ENCODE measurements at regions not wholly inside any gene's neighbourhood (a gene's known extent, or its start where the extent isn't known, plus 50 kb on each side); places are given as distances from the start of the nearest gene placed in this dataset.

DNA sequence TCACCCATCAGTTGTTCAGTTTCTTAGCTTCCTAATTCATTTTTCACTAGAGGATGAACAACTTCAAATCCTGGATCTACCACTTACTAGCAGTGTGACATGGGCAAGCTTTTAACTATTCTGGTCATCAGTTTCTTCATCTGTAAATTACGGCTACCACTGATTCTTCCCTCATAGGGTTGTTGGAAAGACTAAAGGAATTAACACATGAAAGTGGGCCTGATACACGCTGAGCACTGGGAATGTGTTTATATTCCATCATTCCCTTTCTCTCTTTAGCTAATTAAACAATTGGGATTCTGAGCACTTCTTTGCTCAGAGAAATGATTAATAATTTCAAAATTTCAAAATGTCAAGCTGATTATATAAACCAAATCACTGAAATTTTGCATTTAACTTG is 862.3 kb upstream of the GCFC2 start:
- no peak overlapping the region for H3K4me3 ChIP-seq (ENCODE audit: low read depth, poor library complexity, severe bottlenecking)
- intact Hi-C loops (cut with DNase I; ENCODE audit: low total_unique reads), result no loop called here
- 71 to 78% methylated on average over 2 of the region's 2 CpGs for WGBS, 2 donors
- DNase-seq (ENCODE audit: low spot score in 2 of 2), result no peak
- TF ChIP-seq, protein P1, sequence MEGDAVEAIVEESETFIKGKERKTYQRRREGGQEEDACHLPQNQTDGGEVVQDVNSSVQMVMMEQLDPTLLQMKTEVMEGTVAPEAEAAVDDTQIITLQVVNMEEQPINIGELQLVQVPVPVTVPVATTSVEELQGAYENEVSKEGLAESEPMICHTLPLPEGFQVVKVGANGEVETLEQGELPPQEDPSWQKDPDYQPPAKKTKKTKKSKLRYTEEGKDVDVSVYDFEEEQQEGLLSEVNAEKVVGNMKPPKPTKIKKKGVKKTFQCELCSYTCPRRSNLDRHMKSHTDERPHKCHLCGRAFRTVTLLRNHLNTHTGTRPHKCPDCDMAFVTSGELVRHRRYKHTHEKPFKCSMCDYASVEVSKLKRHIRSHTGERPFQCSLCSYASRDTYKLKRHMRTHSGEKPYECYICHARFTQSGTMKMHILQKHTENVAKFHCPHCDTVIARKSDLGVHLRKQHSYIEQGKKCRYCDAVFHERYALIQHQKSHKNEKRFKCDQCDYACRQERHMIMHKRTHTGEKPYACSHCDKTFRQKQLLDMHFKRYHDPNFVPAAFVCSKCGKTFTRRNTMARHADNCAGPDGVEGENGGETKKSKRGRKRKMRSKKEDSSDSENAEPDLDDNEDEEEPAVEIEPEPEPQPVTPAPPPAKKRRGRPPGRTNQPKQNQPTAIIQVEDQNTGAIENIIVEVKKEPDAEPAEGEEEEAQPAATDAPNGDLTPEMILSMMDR (IDR thresholded peaks at IDR 0.05), result no peak
- TF ChIP-seq POLR2A (IDR thresholded peaks at IDR 0.05), result no peak

DNA sequence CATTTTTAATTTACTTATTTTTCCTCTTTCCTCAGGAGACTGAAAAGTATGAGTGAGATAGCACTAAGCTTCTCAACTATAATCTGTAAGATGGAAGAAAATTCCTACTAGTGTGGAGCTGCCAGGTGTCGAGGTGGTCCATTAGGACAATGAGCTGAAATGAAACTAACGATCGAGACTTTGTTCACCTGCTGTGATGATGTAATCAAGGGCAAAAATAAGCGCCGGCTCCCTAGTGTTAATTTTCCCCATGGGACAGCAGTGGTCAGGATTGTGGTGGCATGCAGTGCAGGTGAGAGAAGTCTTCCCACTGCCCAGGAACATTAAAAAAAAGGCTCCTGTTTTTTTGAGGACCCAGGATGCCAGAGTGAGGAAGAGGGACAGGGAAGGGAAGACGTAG is 859.1 kb upstream of the GCFC2 start:
- TF ChIP-seq POLR2A (IDR thresholded peaks at IDR 0.05), result no peak
- TF ChIP-seq, protein P1 (IDR thresholded peaks at IDR 0.05), result no peak
- intact Hi-C loops (cut with DNase I; ENCODE audit: low total_unique reads), result no loop called here
- no peak for DNase-seq (ENCODE audit: low spot score in 2 of 2)
- 63 to 69% methylated on average over 6 of the region's 6 CpGs for WGBS, 2 donors
- no peak overlapping the region for H3K4me3 ChIP-seq (ENCODE audit: low read depth, poor library complexity, severe bottlenecking)

DNA sequence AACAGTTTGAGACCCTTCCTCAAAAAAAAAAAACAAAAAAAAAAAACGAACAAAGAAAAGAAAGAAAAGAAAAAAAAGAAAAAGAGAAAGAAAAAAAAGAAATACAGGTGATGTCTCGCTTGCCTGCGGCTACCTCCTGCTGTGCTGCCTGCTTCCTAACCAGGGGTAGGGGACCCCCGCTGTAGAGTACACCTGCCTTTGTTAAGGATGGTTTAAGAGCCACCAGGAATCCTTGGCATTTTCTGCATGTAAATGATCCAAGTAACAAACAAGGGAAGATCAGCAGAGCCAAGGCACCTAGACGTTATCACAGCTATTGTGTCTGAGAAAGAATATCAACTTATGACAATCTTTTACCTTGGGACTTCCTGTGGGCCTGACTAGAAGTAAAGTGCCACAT is 856.8 kb upstream of the GCFC2 start:
- TF ChIP-seq, protein P1 (IDR thresholded peaks at IDR 0.05), result no peak
- TF ChIP-seq POLR2A (IDR thresholded peaks at IDR 0.05), result no peak
- no peak overlapping the region for H3K4me3 ChIP-seq (ENCODE audit: low read depth, poor library complexity, severe bottlenecking)
- intact Hi-C loops (cut with DNase I; ENCODE audit: low total_unique reads), result no loop called here
- 81 to 82% methylated on average over 5 of the region's 5 CpGs for WGBS, 2 donors
- no peak for DNase-seq (ENCODE audit: low spot score in 2 of 2)

DNA sequence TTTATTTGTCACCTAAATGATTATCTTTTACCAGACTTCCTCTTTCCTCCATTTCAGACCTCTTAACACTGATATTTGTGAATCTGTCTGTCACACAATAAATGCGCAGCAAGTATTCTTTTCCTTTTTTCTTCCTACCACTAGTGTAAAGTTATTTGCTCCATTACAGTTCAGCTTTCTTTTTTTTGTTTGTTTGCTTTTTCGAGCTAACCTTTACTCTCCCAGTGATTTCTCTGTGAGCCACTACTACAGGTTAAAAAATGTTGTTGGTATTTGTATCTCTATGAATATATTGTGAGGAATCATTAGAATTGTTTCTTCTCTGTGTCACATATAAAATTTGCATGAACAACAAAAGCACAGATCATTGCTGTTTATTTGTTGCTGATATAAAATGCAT is 854.0 kb upstream of the GCFC2 start:
- intact Hi-C loops (cut with DNase I; ENCODE audit: low total_unique reads), result no loop called here
- WGBS, 2 donors, result 88 to 93% methylated on average over 2 of the region's 2 CpGs
- TF ChIP-seq, protein P1 (IDR thresholded peaks at IDR 0.05), result no peak
- TF ChIP-seq POLR2A (IDR thresholded peaks at IDR 0.05), result no peak
- H3K4me3 ChIP-seq (ENCODE audit: low read depth, poor library complexity, severe bottlenecking), result no peak overlapping the region
- no peak for DNase-seq (ENCODE audit: low spot score in 2 of 2)

DNA sequence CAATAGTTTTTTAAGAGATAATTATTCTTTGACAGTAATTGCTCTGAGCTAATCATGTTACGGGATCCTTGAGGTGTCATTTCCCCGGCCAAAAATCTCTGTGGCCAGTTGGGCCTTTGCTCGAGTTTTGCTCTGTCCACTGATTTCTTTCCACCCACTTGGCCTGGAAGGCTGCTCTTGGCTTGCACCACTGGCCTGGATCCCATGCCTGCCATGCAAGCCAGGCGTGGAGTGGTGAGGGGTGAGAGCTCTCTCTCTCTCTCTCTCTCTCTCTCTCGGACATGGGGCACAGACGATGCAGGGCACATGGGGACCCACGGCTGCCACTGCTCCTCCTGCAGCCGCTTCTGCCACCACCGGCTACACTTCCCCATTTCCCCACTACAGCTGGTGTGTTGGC is 853.0 kb upstream of the GCFC2 start:
- H3K4me3 ChIP-seq (ENCODE audit: low read depth, poor library complexity, severe bottlenecking), result no peak overlapping the region
- TF ChIP-seq, protein P1 (IDR thresholded peaks at IDR 0.05), result no peak
- no peak for TF ChIP-seq POLR2A (IDR thresholded peaks at IDR 0.05)
- WGBS, 2 donors, result 85 to 90% methylated on average over 9 of the region's 9 CpGs
- intact Hi-C loops (cut with DNase I; ENCODE audit: low total_unique reads), result no loop called here
- DNase-seq (ENCODE audit: low spot score in 2 of 2), result no peak

DNA sequence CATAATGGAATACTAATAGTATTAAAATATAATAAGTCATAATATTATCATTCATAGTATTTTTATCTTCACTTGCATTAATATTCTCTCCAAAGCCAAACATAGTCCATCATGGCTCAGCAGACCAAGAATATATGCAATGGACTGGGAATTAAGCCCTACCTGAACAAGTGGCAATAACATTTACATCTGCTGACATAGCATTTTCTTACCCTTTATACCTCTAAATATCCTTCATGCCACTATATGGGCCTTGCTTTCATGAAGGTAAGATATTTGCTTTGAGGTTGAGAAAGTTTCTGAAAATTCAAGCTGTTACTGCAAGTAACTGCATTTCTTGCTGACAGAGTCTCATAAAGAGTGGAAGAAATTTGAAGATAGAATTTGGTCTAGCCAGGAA is 847.4 kb upstream of the GCFC2 start:
- intact Hi-C loops (cut with DNase I; ENCODE audit: low total_unique reads), result no loop called here
- no peak overlapping the region for H3K4me3 ChIP-seq (ENCODE audit: low read depth, poor library complexity, severe bottlenecking)
- TF ChIP-seq, protein P1 (IDR thresholded peaks at IDR 0.05), result no peak
- TF ChIP-seq POLR2A (IDR thresholded peaks at IDR 0.05), result no peak
- DNase-seq (ENCODE audit: low spot score in 2 of 2), result no peak
